Calu3 (cell line): ENCODE measurements at regions not wholly inside any gene's neighbourhood (a gene's known extent, or its start where the extent isn't known, plus 50 kb on each side); places are given as distances from the start of the nearest gene placed in this dataset.

Experiments used
- BruUV-seq: library from RNA; stranded (reverse); fragments of 400-500 nt; replicated peaks from 2 replicates; lab custom pipeline; 2021; lab: Mats Ljungman, UMichigan
- CTCF ChIA-PET: fragments of 300-600 bp; sonication (Branson Sonifier 250); formaldehyde crosslinking; loops from one replicate; lab custom pipeline; 2022; ENCODE audit warnings: antibody characterized with exemption; lab: Charles Lee
- DNase-seq: peaks from one replicate; pipeline ENCODE4 v3.0.0; 2022
- H3K27ac Mint-ChIP-seq: one replicate; pipeline ENCODE4 v1.8.0; 2022; ENCODE audit warnings: mixed read lengths; ENCODE audit not compliant: unreplicated experiment
- H3K27me3 Mint-ChIP-seq: one replicate; pipeline ENCODE4 v1.8.0; 2022; ENCODE audit warnings: mixed read lengths; ENCODE audit not compliant: unreplicated experiment
- H3K36me3 Mint-ChIP-seq: one replicate; pipeline ENCODE4 v1.8.0; 2022; ENCODE audit warnings: mild to moderate bottlenecking, moderate library complexity, mixed read lengths; ENCODE audit not compliant: insufficient read depth, unreplicated experiment
- H3K4me1 Mint-ChIP-seq: one replicate; pipeline ENCODE4 v1.8.0; 2022; ENCODE audit warnings: mild to moderate bottlenecking, low read depth, mixed read lengths; ENCODE audit not compliant: unreplicated experiment
- H3K4me3 Mint-ChIP-seq: one replicate; pipeline ENCODE4 v1.8.0; 2022; ENCODE audit warnings: mild to moderate bottlenecking, low read depth, moderate library complexity, mixed read lengths; ENCODE audit not compliant: unreplicated experiment
- H3K9me3 Mint-ChIP-seq: one replicate; pipeline ENCODE4 v1.8.0; 2022; ENCODE audit warnings: low read depth, mixed read lengths; ENCODE audit not compliant: unreplicated experiment
- CTCF ChIP-seq: fragments of 200-600 bp; IDR thresholded peaks from one replicate; pipeline ENCODE4 v1.8.0; 2022; ENCODE audit warnings: antibody characterized with exemption; ENCODE audit not compliant: unreplicated experiment
- intact Hi-C: fragments of 100-400 bp; cut with micrococcal nuclease; formaldehyde crosslinking; loops from one replicate; pipeline ENCODE4 v1.10.0; 2022; ENCODE audit not compliant: unreplicated experiment

DNA sequence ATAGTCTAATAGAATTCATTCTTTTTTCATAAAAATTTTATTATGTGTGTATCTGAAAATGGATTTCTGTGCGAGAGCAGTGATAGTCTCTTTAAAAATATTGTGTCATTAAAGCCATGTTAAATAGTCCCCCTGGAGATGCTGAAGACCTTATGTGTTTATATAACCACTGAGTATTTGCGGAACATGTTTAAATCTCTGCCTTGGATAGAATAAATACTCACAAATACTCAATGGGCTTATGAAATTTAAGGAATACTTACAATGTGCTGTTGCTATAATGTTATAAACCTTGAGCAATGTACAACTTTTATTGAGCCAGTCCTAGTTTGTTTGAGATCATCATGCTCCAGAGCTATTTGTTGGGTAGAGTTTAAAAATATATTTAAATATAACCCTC lies 226.0 kb downstream of the SNAPC1 start:
- intact Hi-C loops = no loop called here
- CTCF ChIA-PET = no interaction called here
- H3K36me3 Mint-ChIP-seq = no peaks in the 10 kb centered on the region
- DNase-seq = no peak
- peaks cover 13% of the 10 kb centered on the region for H3K4me1 Mint-ChIP-seq
- no peak overlapping the region for H3K4me3 Mint-ChIP-seq
- no peaks in the 10 kb centered on the region for H3K9me3 Mint-ChIP-seq
- TF ChIP-seq CTCF = no peak
- H3K27me3 Mint-ChIP-seq = no peaks in the 10 kb centered on the region
- H3K27ac Mint-ChIP-seq = no peak overlapping the region
- BruUV-seq = no TSS peak

DNA sequence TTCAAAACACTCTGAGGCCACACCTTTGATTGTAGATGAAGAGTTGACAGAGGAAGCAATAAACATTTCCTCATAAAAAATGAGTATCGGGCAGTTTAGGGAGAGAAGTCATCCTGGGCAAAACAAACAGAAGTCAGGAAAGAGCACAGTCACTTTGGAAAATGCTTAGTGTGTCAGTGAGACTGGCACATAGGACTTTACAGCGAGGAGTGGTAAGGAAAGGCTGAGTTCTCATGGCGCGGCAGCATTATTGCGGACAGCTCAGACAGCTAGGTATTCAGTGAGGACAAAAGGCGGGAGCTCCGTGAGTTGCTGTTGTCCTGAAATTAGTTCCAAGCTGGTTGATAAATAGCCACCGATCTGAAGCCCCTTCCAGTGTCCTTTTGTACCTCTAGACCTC lies 229.9 kb downstream of the SNAPC1 start:
- intact Hi-C loops = loop anchor here (5.0 kb wide), 1 partner anchor 65 kb away; no protein-coding TSS in a partner anchor
- no TSS peak for BruUV-seq
- no peak overlapping the region for H3K27ac Mint-ChIP-seq

GRCh38 chr14:61992926-61993325 lies 230.7 kb downstream of the SNAPC1 start:
- no peak for TF ChIP-seq CTCF
- H3K9me3 Mint-ChIP-seq = no peaks in the 10 kb centered on the region
- no peaks in the 10 kb centered on the region for H3K27me3 Mint-ChIP-seq
- no TSS peak for BruUV-seq
- no peak for DNase-seq
- H3K4me3 Mint-ChIP-seq = no peak overlapping the region
- intact Hi-C loops = loop anchor here (5.0 kb wide), 1 partner anchor 66 kb away; no protein-coding TSS in a partner anchor
- H3K4me1 Mint-ChIP-seq = peaks cover 19% of the 10 kb centered on the region
- H3K36me3 Mint-ChIP-seq = no peaks in the 10 kb centered on the region
- H3K27ac Mint-ChIP-seq = no peak overlapping the region
- CTCF ChIA-PET = no interaction called here

More for the DNA sequence above, 229.9 kb downstream of the SNAPC1 start:
- DNase-seq = no peak
- no peaks in the 10 kb centered on the region for H3K36me3 Mint-ChIP-seq
- H3K4me3 Mint-ChIP-seq = peak overlapping the region; percentile 44
- TF ChIP-seq CTCF = no peak
- CTCF ChIA-PET = no interaction called here
- H3K9me3 Mint-ChIP-seq = no peaks in the 10 kb centered on the region
- peaks cover 13% of the 10 kb centered on the region for H3K4me1 Mint-ChIP-seq
- no peaks in the 10 kb centered on the region for H3K27me3 Mint-ChIP-seq

- intact Hi-C loops = loop anchor here (5.0 kb wide), 1 partner anchor 67 kb away; no protein-coding TSS in a partner anchor
- no peaks in the 10 kb centered on the region for H3K27me3 Mint-ChIP-seq
- CTCF ChIA-PET = no interaction called here
Measured at GRCh38 chr14:61994589-61994988, 232.4 kb downstream of the SNAPC1 start.

More at GRCh38 chr14:61994589-61994988, 232.4 kb downstream of the SNAPC1 start:
- H3K27ac Mint-ChIP-seq = no peak overlapping the region
- H3K4me3 Mint-ChIP-seq = no peak overlapping the region
- TF ChIP-seq CTCF = no peak
- BruUV-seq = no TSS peak
- no peaks in the 10 kb centered on the region for H3K9me3 Mint-ChIP-seq
- DNase-seq = no peak
- peaks cover 26% of the 10 kb centered on the region for H3K4me1 Mint-ChIP-seq
- no peaks in the 10 kb centered on the region for H3K36me3 Mint-ChIP-seq
